ENCODE measurements at regions not wholly inside any gene's neighbourhood (a gene's known extent, or its start where the extent isn't known, plus 50 kb on each side); places are given as distances from the start of the nearest gene placed in this dataset.
"Not testable (repeated sequence)": the region's sequence is repeated elsewhere in the genome, so short reads cannot be mapped to it uniquely, and the experiment has no call there.

DNA sequence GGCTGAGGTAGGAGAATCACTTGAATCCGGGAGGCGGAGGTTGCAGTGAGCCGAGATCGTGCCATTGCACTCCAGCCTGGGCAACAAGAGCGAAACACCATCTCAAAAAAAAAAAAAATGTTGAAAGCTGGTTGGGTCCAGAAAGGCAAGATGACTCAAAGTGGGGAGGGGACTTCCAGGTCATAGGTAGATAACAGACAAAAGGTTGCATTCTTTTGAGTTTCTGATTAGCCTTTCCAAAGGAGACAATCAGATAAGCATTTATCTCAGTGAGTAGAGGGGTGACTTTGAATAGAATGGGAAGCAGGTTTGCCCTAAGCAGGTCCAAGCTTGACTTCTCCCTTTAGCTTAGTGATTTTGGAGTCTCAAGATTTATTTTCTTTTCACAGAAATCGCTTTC, 527.9 kb downstream of the XYLT1 start:
- H2AFZ ChIP-seq (ENCODE audit: low read length); H2BK120ac ChIP-seq (replicated peaks; ENCODE audit: low read depth, low read length); H3K36me3 ChIP-seq (ENCODE audit: control insufficient read depth in 2 of 4, insufficient read depth in 4 of 4, low read length in 3 of 4); FAIRE-seq; H3K79me1 ChIP-seq (ENCODE audit: low read depth, low read length); H2BK12ac ChIP-seq (ENCODE audit: low read depth, low read length); H3K4ac ChIP-seq (replicated peaks; ENCODE audit: insufficient read length, low read depth, low read length); H3K4me3 ChIP-seq (ENCODE audit: extremely low read depth in 1 of 4, insufficient read depth in 2 of 4, low read depth in 3 of 4, low read length in 4 of 4); H3K23ac ChIP-seq (ENCODE audit: insufficient read length); H4K91ac ChIP-seq (replicated peaks; ENCODE audit: insufficient read length, low read length); H2BK15ac ChIP-seq (ENCODE audit: low read length); H3K9me3 ChIP-seq (ENCODE audit: insufficient read depth in 2 of 2, low read depth in 1 of 2, low read length in 1 of 2); H3K56ac ChIP-seq (replicated peaks; ENCODE audit: insufficient read length, low read depth, low read length); H3K18ac ChIP-seq (ENCODE audit: extremely low read depth, low read length); H3K27ac ChIP-seq (ENCODE audit: low read depth, low read length); H3K79me2 ChIP-seq (ENCODE audit: control insufficient read depth in 1 of 2, insufficient read depth in 2 of 2, low read length in 2 of 2); H4K5ac ChIP-seq (ENCODE audit: insufficient read length, low read depth, low read length); H3K9ac ChIP-seq (replicated peaks in 1 of 4; ENCODE audit: extremely low read depth in 1 of 4, low read depth in 3 of 4, low read length in 3 of 4); H3K23me2 ChIP-seq (ENCODE audit: low read depth, low read length); DNase-seq (ENCODE audit: low read depth in 1 of 2, low spot score in 2 of 2); H2AK5ac ChIP-seq (ENCODE audit: low read depth, low read length); H3K14ac ChIP-seq (ENCODE audit: insufficient read length); H4K20me1 ChIP-seq (replicated peaks in 1 of 2; ENCODE audit: control insufficient read depth in 1 of 2, insufficient read depth in 2 of 2, low read length in 2 of 2); H4K8ac ChIP-seq (ENCODE audit: extremely low read depth, insufficient read depth, low read length); H2BK20ac ChIP-seq (ENCODE audit: low read length); H2BK5ac ChIP-seq (ENCODE audit: low read depth, low read length); H3K27me3 ChIP-seq (replicated peaks in 1 of 4; ENCODE audit: control insufficient read depth in 3 of 4, extremely low read depth in 1 of 4, insufficient read depth in 3 of 4, low read length in 3 of 4): not testable (repeated sequence)
- POLR2A ChIA-PET (ENCODE audit: partially characterized antibody) = interaction anchor here (0.7 kb wide), 1 partner anchor 872 kb away, joined by 3 read pairs; no protein-coding TSS in a partner anchor
- Histone ChIP-seq H3K4me1 (replicated peaks in 1 of 4; ENCODE audit: control insufficient read depth in 3 of 4, insufficient read depth in 4 of 4, low read length in 3 of 4) (peaks cover 7 to 12% (median 9%) of the 10 kb centered on the region in 4 experiments; a peak in 5 of 7 replicates), H3K4me2 (ENCODE audit: insufficient read depth in 1 of 2, low read depth in 2 of 2, low read length in 2 of 2) (peak overlapping the region in 1 of 2 experiments; percentile 38; a peak in 1 of 4 replicates)
- CTCF ChIA-PET (ENCODE audit: partially characterized antibody) = interaction anchor here (0.6 to 1.5 kb wide), 3 partner anchors 10 to 160 kb away, joined by 3 read pairs; no protein-coding TSS in a partner anchor
- WGBS, 2 experiments (ENCODE audit: extremely low coverage in 1 of 2, insufficient coverage in 1 of 2, insufficient read length in 1 of 2, insufficient replicate concordance in 2 of 2, low coverage in 1 of 2, low lambda C conversion rate in 2 of 2, missing lambda C conversion rate in 1 of 2) = 83% methylated on average over 6 of the region's 6 CpGs; no CpG with 5 or more reads in 1 of the 2 experiments

Measured in H1 (cell line).